NCI-H1417 (cell line): ENCODE measurements at regions not wholly inside any gene's neighbourhood (a gene's known extent, or its start where the extent isn't known, plus 50 kb on each side); places are given as distances from the start of the nearest gene placed in this dataset.
A peak's percentile ranks its signal among the peaks of the same experiment; 100 is the strongest.
"Not testable (repeated sequence)": the region's sequence is repeated elsewhere in the genome, so short reads cannot be mapped to it uniquely, and the experiment has no call there.

Experiments
- DNase-seq, 3 experiments: peaks; one replicate each; lab custom pipeline; 2025; lab: John Stamatoyannopoulos, UW

GRCh38 chr20:12946789-12947188 is 62.0 kb upstream of the SPTLC3 start:
- DNase-seq = no peak

DNA sequence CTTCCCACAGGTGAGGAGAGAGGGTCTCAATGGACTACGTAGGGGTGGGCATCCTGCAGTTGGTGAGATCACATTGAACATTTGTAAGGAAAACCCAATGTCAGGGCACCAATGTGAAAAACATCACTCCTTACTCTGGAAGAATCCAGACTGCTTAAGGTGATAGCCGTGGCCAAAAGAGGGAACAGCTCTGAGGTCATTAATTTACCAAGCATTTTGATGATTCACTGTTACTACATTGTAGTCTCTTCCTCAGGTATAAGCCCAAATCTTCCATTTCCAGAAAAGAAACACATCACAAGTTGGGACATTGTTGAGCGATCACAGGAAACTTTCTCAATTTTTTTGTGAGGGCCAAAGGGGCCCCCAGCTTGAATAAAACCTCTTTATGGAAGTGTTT is 61.1 kb upstream of the SPTLC3 start:
- no peak for DNase-seq

- DNase-seq = no peak
Observed at GRCh38 chr20:12949429-12949980, 59.3 kb upstream of the SPTLC3 start.

GRCh38 chr20:12954254-12954653 is 54.5 kb upstream of the SPTLC3 start:
- DNase-seq = not testable (repeated sequence)

DNA sequence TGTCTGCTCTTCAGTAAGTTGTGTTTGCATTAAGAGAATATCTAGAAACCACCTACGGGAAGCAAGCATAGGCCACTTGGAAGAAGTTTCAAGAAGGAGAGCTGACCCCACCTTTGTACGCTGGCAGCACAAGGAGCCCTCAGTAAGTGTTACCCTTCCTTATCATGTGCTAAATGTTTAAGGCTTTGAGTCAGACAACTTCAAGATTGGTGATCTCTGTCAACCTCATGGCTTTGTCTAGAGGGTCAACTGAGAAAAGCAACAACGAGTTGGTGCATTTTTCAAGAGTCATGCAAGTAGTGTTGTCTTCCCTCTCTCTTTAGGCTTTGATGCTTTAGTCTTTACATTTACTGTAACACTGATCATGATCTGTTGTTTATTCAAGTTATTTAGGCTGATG is 53.2 kb upstream of the SPTLC3 start:
- DNase-seq = no peak

DNA sequence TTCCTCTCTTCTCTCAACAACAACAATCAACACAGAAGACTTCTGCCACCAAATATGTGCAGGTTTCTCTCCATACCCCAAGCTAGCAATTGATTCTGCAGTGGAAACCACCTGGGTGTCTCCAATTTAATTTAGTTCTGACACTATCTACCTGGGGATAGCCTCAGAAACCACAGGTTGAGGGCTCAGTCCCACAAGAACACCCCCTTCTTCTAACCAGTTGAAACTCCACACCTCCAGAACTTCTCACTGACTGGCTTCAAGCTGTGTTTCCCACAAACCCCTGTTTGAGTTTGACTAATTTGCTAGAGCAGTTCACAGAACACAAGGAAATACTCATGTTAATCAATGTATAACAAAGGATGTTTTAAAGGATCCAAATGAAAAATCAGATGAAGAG is 52.5 kb upstream of the SPTLC3 start:
- no peak for DNase-seq

DNA sequence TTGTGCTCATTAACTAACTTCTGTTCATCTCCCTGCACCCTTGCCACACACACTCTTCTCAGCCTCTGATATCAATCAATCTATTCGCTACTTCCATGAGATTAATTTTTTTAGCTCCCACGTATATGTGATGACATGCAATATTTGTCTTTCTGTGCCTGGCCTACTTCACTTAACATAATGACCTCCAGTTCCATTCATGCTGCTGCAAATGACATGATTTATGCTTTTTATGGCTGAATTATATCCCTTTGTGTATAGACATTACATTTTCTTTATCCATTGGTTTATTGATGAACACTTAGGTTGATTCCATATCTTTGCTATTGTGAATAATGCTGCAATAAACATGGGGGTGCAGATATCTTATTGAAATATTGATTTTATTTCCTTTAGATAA is 50.8 kb upstream of the SPTLC3 start:
- peak in 2 of 3 experiments; percentile 9 to 82 for DNase-seq
